MCF 10A (cell line): ENCODE measurements at regions not wholly inside any gene's neighbourhood (a gene's known extent, or its start where the extent isn't known, plus 50 kb on each side); places are given as distances from the start of the nearest gene placed in this dataset.

Experiments used
- BruUV-seq: library from RNA; stranded (reverse); fragments of 400-500 nt; replicated peaks from 2 replicates; lab custom pipeline; 2021; lab: Mats Ljungman, UMichigan
- CTCF ChIA-PET: fragments of 300-600 bp; sonication (Branson Sonifier 250); formaldehyde crosslinking; extraction: SDS; loops from one replicate; lab custom pipeline; 2021; ENCODE audit warnings: antibody characterized with exemption, inconsistent platforms; lab: Yijun Ruan, JAX
- POLR2A ChIA-PET: fragments of 300-600, 350-650 bp; sonication (Branson Sonifier 250); formaldehyde crosslinking; extraction: SDS; loops from one replicate; lab custom pipeline; 2020; ENCODE audit warnings: antibody characterized with exemption, inconsistent platforms; lab: Yijun Ruan, JAX
- DNase-seq: peaks from one replicate; pipeline ENCODE4 v3.0.0-alpha.2; 2018; ENCODE audit not compliant: unreplicated experiment
- H3K27ac Mint-ChIP-seq: one replicate; pipeline ENCODE4 v1.8.0; 2022; ENCODE audit warnings: mild to moderate bottlenecking, low read depth, mixed read lengths; ENCODE audit not compliant: unreplicated experiment
- H3K27me3 Mint-ChIP-seq: one replicate; pipeline ENCODE4 v1.8.0; 2022; ENCODE audit warnings: mixed read lengths; ENCODE audit not compliant: insufficient read depth, unreplicated experiment
- H3K36me3 Mint-ChIP-seq: one replicate; pipeline ENCODE4 v1.8.0; 2022; ENCODE audit warnings: mild to moderate bottlenecking, moderate library complexity, mixed read lengths; ENCODE audit not compliant: insufficient read depth, unreplicated experiment
- H3K4me1 Mint-ChIP-seq: one replicate; pipeline ENCODE4 v1.8.0; 2022; ENCODE audit warnings: mixed read lengths; ENCODE audit not compliant: insufficient read depth, unreplicated experiment
- H3K4me3 Mint-ChIP-seq: one replicate; pipeline ENCODE4 v1.8.0; 2022; ENCODE audit warnings: mild to moderate bottlenecking, moderate library complexity, mixed read lengths; ENCODE audit not compliant: unreplicated experiment
- H3K9me3 Mint-ChIP-seq: one replicate; pipeline ENCODE4 v1.8.0; 2022; ENCODE audit warnings: mixed read lengths; ENCODE audit not compliant: unreplicated experiment
- intact Hi-C: fragments of 100-400 bp; cut with micrococcal nuclease; formaldehyde crosslinking; loops from 2 replicates; pipeline ENCODE4 v1.14.1; 2022
- TF ChIP-seq, protein P1 (sequence below): fragments of 200-600 bp; IDR thresholded peaks from one replicate; pipeline ENCODE4 v1.8.0; 2022; ENCODE audit warnings: antibody characterized with exemption, mild to moderate bottlenecking; ENCODE audit not compliant: unreplicated experiment

DNA sequence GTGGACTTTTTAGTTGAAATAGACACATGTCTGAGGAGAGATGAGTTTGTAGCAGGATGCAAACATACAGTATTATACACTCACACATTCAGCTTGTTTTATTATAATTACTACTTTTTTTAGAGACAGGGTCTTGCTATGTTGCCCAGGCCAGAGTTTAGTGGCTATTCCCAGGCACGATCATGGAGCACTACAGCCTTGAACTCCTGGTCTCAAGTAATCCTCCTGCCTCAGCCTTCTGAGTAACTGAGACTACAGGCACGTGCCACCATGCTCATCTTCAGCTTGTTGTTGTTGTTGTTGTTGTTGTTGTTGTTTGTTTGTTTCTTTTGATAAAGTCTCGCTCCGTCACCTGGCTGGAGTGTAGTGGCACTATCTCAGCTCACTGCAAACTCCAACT is 94.7 kb upstream of the ACSL4 start:
- Mint-ChIP-seq H3K27ac (no peak overlapping the region), H3K9me3 (no peaks in the 10 kb centered on the region), H3K4me1 (peaks cover 12% of the 10 kb centered on the region), H3K4me3 (no peak overlapping the region), H3K36me3 (no peaks in the 10 kb centered on the region), H3K27me3 (peaks cover 66% of the 10 kb centered on the region)
- TF ChIP-seq, protein P1, sequence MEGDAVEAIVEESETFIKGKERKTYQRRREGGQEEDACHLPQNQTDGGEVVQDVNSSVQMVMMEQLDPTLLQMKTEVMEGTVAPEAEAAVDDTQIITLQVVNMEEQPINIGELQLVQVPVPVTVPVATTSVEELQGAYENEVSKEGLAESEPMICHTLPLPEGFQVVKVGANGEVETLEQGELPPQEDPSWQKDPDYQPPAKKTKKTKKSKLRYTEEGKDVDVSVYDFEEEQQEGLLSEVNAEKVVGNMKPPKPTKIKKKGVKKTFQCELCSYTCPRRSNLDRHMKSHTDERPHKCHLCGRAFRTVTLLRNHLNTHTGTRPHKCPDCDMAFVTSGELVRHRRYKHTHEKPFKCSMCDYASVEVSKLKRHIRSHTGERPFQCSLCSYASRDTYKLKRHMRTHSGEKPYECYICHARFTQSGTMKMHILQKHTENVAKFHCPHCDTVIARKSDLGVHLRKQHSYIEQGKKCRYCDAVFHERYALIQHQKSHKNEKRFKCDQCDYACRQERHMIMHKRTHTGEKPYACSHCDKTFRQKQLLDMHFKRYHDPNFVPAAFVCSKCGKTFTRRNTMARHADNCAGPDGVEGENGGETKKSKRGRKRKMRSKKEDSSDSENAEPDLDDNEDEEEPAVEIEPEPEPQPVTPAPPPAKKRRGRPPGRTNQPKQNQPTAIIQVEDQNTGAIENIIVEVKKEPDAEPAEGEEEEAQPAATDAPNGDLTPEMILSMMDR = no peak
- intact Hi-C loops = no loop called here
- BruUV-seq = no TSS peak
- ChIA-PET CTCF (interaction anchor here (0.6 to 2.5 kb wide), 14 partner anchors 9 to 114 kb away, joined by 3 to 9 read pairs (median 6); no protein-coding TSS in a partner anchor), POLR2A (interaction anchor here (1.3 to 2.2 kb wide), 7 partner anchors 13 to 94 kb away, joined by 4 to 10 read pairs (median 5); partner anchors contain the start of gene ACSL4)
- no peak for DNase-seq

- Mint-ChIP-seq H3K36me3 (no peaks in the 10 kb centered on the region), H3K4me1 (peaks cover 12% of the 10 kb centered on the region), H3K27ac (no peak overlapping the region), H3K9me3 (no peaks in the 10 kb centered on the region), H3K4me3 (no peak overlapping the region), H3K27me3 (peaks cover 68% of the 10 kb centered on the region)
- POLR2A ChIA-PET = interaction anchor here (1.2 to 1.4 kb wide), 3 partner anchors 9 to 95 kb away, joined by 3 to 4 read pairs (median 3); no protein-coding TSS in a partner anchor
- intact Hi-C loops = no loop called here
- DNase-seq = no peak
- BruUV-seq = no TSS peak
- CTCF ChIA-PET = interaction anchor here (0.6 kb wide), 1 partner anchor 118 kb away, joined by 3 read pairs; no protein-coding TSS in a partner anchor
- TF ChIP-seq, protein P1 = no peak
Measured at GRCh38 chrX:109830157-109830703, 97.2 kb upstream of the ACSL4 start.

DNA sequence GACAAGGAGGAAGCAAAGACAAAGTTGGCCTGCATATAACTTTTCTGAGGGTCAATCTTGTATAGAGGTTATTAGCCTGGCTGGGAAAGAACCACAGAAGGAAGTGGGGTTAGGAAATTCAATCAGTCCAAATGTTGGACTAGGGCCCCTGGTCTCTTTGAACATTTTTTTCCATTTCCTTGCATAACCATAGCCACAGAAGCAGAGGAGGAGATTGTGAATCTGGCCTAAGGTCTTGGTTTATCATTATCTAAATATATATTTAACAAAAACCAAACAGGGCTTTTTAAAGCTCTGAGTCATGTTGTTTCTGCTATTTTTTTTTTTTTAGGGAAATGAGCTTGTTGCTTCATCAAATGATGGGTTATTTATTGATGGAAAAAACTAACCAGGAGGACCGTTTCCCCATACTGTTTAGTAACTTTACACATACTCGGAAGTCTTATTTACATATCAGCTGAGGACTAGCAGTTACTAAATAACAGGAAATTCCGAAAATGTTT is 97.7 kb upstream of the ACSL4 start:
- TF ChIP-seq, protein P1 = no peak
- no peak overlapping the region for H3K4me3 Mint-ChIP-seq
- no TSS peak for BruUV-seq
- no peak overlapping the region for H3K27ac Mint-ChIP-seq
- H3K36me3 Mint-ChIP-seq = no peaks in the 10 kb centered on the region
- H3K4me1 Mint-ChIP-seq = peaks cover 12% of the 10 kb centered on the region
- DNase-seq = peak; percentile 47
- H3K9me3 Mint-ChIP-seq = no peaks in the 10 kb centered on the region
- ChIA-PET CTCF (interaction anchor here (1.0 to 1.6 kb wide), 2 partner anchors 11 to 12 kb away, joined by 4 to 6 read pairs; no protein-coding TSS in a partner anchor), POLR2A (interaction anchor here (1.2 to 1.4 kb wide), 4 partner anchors 8 to 96 kb away, joined by 3 to 4 read pairs (median 4); no protein-coding TSS in a partner anchor)
- intact Hi-C loops = no loop called here
- peaks cover 66% of the 10 kb centered on the region for H3K27me3 Mint-ChIP-seq

- Mint-ChIP-seq H3K27me3 (peaks cover 72% of the 10 kb centered on the region), H3K4me1 (peaks cover 12% of the 10 kb centered on the region), H3K9me3 (no peaks in the 10 kb centered on the region), H3K4me3 (no peak overlapping the region), H3K36me3 (no peaks in the 10 kb centered on the region), H3K27ac (no peak overlapping the region)
- CTCF ChIA-PET = interaction anchor here (1.0 to 1.6 kb wide), 2 partner anchors 10 to 12 kb away, joined by 4 to 6 read pairs; no protein-coding TSS in a partner anchor
- intact Hi-C loops = no loop called here
- BruUV-seq = no TSS peak
- TF ChIP-seq, protein P1 = no peak
- no peak for DNase-seq
- POLR2A ChIA-PET = interaction anchor here (1.2 to 1.3 kb wide), 2 partner anchors 11 to 97 kb away, joined by 3 to 4 read pairs; no protein-coding TSS in a partner anchor
Measured at GRCh38 chrX:109831326-109831985, 98.4 kb upstream of the ACSL4 start.
